ENCODE measurements at regions not wholly inside any gene's neighbourhood (a gene's known extent, or its start where the extent isn't known, plus 50 kb on each side); places are given as distances from the start of the nearest gene placed in this dataset.

DNA sequence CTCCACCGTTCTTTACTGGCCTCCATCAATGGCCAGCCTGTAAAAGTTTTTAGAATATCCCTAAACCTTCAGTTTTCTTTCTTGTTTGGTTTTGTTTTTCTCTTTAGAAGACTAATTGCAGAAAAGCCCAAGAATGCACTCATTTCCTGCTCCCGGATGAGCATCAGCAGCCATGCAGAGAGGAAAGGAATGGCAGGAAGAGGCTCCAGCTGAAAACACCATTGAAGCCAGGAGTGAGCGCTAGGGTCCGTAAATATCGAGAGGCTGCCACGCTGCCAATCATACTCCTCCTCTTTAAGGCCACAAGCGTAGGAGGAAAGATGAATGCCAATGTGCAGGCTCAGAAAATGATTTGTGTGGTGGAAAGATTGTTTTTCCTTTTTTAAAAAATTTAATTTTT lies 57.4 kb upstream of the UBE2L5 start:
- FAIRE-seq, result no peak
- no peak overlapping the region for H4K5ac ChIP-seq (ENCODE audit: insufficient read length, low read depth, low read length)
- H3K27ac ChIP-seq (ENCODE audit: low read depth, low read length), result no peak overlapping the region
- no peak overlapping the region for H2BK15ac ChIP-seq (ENCODE audit: low read length)
- POLR2A ChIA-PET (ENCODE audit: partially characterized antibody), result no interaction called here
- no peak overlapping the region for H4K91ac ChIP-seq (replicated peaks; ENCODE audit: insufficient read length, low read length)
- no peak overlapping the region for H3K14ac ChIP-seq (ENCODE audit: insufficient read length)
- H3K9ac ChIP-seq (replicated peaks in 1 of 4; ENCODE audit: extremely low read depth in 1 of 4, low read depth in 3 of 4, low read length in 3 of 4), result no peak overlapping the region
- no peaks in the 10 kb centered on the region for H3K27me3 ChIP-seq (replicated peaks in 1 of 4; ENCODE audit: control insufficient read depth in 3 of 4, extremely low read depth in 1 of 4, insufficient read depth in 3 of 4, low read length in 3 of 4)
- H3K56ac ChIP-seq (replicated peaks; ENCODE audit: insufficient read length, low read depth, low read length), result no peak overlapping the region
- no peak overlapping the region for H2BK20ac ChIP-seq (ENCODE audit: low read length)
- H3K36me3 ChIP-seq (ENCODE audit: control insufficient read depth in 2 of 4, insufficient read depth in 4 of 4, low read length in 3 of 4), result no peaks in the 10 kb centered on the region; a peak in 1 of 8 replicates
- H3K23ac ChIP-seq (ENCODE audit: insufficient read length), result no peak overlapping the region
- H2BK12ac ChIP-seq (ENCODE audit: low read depth, low read length), result no peak overlapping the region
- CTCF ChIA-PET (ENCODE audit: partially characterized antibody), result no interaction called here
- no peak for DNase-seq (ENCODE audit: low read depth in 1 of 2, low spot score in 2 of 2)
- no peaks in the 10 kb centered on the region for H3K9me3 ChIP-seq (ENCODE audit: insufficient read depth in 2 of 2, low read depth in 1 of 2, low read length in 1 of 2)
- H3K4me1 ChIP-seq (replicated peaks in 1 of 4; ENCODE audit: control insufficient read depth in 3 of 4, insufficient read depth in 4 of 4, low read length in 3 of 4), result peaks cover 0 to 4% (median 0%) of the 10 kb centered on the region in 4 experiments; a peak in 1 of 7 replicates
- H3K4me3 ChIP-seq (ENCODE audit: extremely low read depth in 1 of 4, insufficient read depth in 2 of 4, low read depth in 3 of 4, low read length in 4 of 4), result no peak overlapping the region
- no peaks in the 10 kb centered on the region for H3K23me2 ChIP-seq (ENCODE audit: low read depth, low read length)
- H3K79me2 ChIP-seq (ENCODE audit: control insufficient read depth in 1 of 2, insufficient read depth in 2 of 2, low read length in 2 of 2), result no peaks in the 10 kb centered on the region
- H2BK5ac ChIP-seq (ENCODE audit: low read depth, low read length), result no peak overlapping the region; the same call in 1 of the 2 replicates
- 85% methylated on average over 7 of the region's 7 CpGs; no CpG with 5 or more reads in 1 of the 2 experiments for WGBS, 2 experiments (ENCODE audit: extremely low coverage in 1 of 2, insufficient coverage in 1 of 2, insufficient read length in 1 of 2, insufficient replicate concordance in 2 of 2, low coverage in 1 of 2, low lambda C conversion rate in 2 of 2, missing lambda C conversion rate in 1 of 2)
- H4K8ac ChIP-seq (ENCODE audit: extremely low read depth, insufficient read depth, low read length), result no peak overlapping the region
- H3K4ac ChIP-seq (replicated peaks; ENCODE audit: insufficient read length, low read depth, low read length), result no peak overlapping the region
- no peak overlapping the region for H2AFZ ChIP-seq (ENCODE audit: low read length)
- no peak overlapping the region for H3K18ac ChIP-seq (ENCODE audit: extremely low read depth, low read length)
- H3K4me2 ChIP-seq (ENCODE audit: insufficient read depth in 1 of 2, low read depth in 2 of 2, low read length in 2 of 2), result no peak overlapping the region
- H4K20me1 ChIP-seq (replicated peaks in 1 of 2; ENCODE audit: control insufficient read depth in 1 of 2, insufficient read depth in 2 of 2, low read length in 2 of 2), result no peaks in the 10 kb centered on the region
- no peak overlapping the region for H2BK120ac ChIP-seq (replicated peaks; ENCODE audit: low read depth, low read length)
- H2AK5ac ChIP-seq (ENCODE audit: low read depth, low read length), result no peak overlapping the region
- H3K79me1 ChIP-seq (ENCODE audit: low read depth, low read length), result no peaks in the 10 kb centered on the region; the same call in 1 of the 2 replicates
- TF ChIP-seq CHD1 (IDR thresholded peaks at IDR 0.05; ENCODE audit: low read depth, low read length), result no peak
- TF ChIP-seq BRCA1 (IDR thresholded peaks at IDR 0.05; ENCODE audit: low read depth, low read length), result no peak
- no peak for TF ChIP-seq SP4 (IDR thresholded peaks at IDR 0.05; ENCODE audit: low read length)

Data from H1 (cell line).